HG03469 (cell line): ENCODE measurements at regions not wholly inside any gene's neighbourhood (a gene's known extent, or its start where the extent isn't known, plus 50 kb on each side); places are given as distances from the start of the nearest gene placed in this dataset.

Experiments
- ATAC-seq: cut with Tn5 transposase; IDR thresholded peaks from one replicate; pipeline ENCODE4 v1.9.1; 2021; ENCODE audit warnings: mild to moderate bottlenecking, moderate library complexity, moderate number of reproducible peaks; ENCODE audit not compliant: unreplicated experiment

DNA sequence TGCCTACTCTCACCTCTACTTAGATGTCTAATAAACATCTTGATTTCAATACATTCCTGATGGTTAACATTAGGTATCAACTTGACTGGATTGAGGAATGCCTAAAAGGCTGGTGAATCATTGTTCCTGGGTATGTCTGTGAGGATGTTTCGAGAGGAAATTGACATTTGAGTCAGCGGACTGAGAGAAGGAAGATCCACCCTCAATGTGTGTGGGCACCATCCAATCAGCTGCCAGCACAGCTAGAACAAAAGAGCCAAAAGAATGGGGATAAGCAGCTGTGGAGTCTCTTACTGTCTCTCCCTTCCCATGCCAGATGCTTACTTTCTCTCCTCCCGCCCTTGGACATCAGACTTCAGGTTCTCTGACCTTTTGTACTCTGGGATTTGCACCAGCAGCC, 128.6 kb upstream of the HS3ST5 start:
- no peak for ATAC-seq

- ATAC-seq = no peak
Measured at GRCh38 chr6:114467931-114468330, 125.1 kb upstream of the HS3ST5 start.

DNA sequence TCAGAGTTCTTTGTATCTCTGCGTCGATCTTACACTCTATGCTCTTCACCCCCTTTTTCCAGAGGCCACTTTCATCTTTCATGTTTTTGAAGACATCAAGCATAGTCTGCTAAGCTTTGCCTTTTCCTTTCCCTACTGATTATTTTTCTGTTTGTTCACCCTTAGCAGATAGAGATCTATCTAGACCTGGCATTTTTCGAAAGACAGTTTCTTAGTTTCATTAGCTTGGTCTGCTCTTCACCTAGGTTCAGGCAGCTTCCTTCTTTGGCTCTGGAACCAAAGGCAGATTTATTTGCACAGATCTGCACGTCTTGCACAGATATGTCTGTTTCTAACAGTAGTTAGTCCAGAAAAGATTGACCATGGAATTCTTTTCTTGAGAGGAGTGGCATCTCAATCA, 122.7 kb upstream of the HS3ST5 start:
- no peak for ATAC-seq

DNA sequence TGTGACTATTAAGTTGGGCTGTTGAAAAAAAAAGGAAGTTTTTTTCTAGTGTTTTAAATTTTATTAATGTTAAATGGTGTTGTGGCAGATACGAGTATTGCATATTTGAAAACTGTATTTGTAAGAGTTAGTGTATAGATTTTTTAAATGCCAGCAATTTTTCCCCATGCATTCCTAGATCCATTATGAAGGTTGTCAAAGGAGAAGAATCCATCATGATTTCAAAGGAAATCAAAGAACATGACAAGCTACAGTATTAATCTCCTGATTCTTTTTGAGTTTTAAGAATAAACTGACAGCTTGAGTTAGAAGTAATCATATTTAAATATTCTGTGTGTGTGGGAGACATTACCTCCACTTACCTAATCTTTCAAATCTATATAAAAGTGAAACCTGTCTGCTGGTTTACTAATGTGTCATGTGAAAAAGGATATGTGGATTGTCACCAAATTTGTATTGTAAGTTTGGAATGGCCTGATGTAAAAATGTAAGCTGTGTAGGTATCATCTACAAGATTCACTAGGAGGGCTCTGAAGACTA, 111.0 kb upstream of the HS3ST5 start:
- ATAC-seq = no peak

- no peak for ATAC-seq
Measured at GRCh38 chr6:114452785-114453401, 110.1 kb upstream of the HS3ST5 start.

DNA sequence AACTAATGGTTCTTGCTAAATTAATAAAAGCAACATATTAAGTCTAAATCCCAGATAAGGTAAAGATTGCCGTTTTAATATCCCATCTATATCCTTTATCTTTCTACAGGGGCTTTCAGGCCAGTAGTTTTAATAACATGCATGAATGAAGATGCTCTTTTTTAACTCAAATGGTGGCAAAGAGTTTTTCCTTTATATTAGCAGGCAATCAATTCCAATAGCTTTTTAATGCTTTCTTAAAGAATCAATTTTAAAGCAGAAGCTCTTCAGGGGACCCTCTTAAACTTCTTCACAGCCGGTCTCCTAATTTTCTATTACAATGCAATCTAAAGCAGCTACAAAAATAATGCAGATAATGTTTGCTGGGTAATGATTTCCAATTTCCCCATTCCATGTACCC, 107.8 kb upstream of the HS3ST5 start:
- no peak for ATAC-seq

GRCh38 chr6:114449659-114450058, 106.8 kb upstream of the HS3ST5 start:
- no peak for ATAC-seq

GRCh38 chr6:114446342-114446741, 103.5 kb upstream of the HS3ST5 start:
- no peak for ATAC-seq

DNA sequence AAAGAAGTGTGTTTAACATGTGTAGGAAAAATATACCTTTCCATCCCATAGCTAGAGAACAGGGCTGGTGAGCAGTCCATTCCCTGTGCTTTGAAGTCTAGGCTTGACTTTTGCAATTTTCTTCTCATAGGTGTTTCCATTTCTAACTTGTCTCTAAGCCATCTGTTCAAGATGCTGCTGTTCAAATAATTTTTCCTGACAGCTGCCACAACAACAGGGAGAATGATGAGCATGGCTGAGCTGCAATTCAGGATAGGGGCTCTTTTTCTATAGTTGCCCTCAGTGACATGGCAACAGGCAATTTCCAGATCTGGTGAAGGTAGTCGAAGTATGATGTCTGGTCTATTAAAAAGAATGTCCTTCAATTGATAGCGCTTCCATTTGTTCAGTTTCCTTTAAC, 103.0 kb upstream of the HS3ST5 start:
- no peak for ATAC-seq

DNA sequence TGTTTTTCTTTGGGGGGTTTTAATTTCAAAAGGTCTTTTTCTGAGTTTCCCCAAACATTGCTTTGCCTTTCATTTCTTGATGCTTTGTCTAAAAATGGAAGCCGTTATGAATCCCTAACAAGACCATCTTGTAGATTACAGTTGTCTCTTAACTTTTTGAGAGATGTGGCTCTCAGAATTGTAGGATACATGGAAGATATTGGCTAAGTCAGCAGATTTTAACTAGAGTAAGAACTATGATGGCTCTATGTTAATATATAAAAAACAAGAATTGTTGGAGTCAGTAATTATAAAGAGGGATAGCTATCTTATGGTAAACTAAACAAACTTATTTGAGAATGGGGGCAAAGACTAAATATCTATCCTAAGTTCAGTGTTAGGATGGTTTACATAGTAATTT, 96.6 kb upstream of the HS3ST5 start:
- no peak for ATAC-seq

GRCh38 chr6:114437235-114437634, 94.4 kb upstream of the HS3ST5 start:
- no peak for ATAC-seq

DNA sequence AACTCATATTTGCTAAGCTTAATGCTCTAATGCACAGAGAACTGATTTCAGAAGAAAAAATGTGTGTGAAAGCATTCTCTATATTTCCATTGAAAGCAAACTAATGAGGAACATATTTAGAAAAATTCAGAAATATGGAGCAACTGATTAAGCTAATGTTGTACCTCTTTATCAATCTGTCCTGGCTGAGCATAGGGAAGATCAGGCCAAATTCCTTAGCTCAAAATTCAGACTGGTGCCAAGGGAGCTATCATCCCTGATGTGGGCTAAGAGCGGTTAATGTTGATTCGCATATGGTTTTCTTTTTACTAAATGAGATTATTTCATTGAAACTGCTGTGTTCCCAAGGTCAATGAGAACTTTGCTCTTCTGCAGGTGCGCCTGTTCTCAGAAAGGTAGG, 93.9 kb upstream of the HS3ST5 start:
- ATAC-seq = no peak

DNA sequence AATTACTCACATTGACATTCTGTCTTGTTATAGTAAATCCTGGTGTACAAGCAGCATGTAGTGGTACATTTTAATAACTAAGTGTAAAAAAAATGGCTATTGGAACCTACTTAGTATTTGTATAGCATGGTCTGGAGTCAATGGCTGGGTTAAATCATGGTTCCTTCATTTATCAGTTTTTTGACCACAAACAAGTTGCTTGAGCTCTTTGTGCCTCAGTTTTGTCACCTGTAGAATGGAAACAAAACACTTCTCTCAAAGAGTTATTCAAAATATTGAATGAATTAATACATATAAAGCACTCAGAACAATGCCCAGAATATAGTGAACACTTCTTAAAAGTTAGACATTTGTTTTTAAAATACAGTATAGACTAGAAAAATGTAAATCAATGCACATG, 93.2 kb upstream of the HS3ST5 start:
- no peak for ATAC-seq

GRCh38 chr6:114432400-114432799, 89.6 kb upstream of the HS3ST5 start:
- no peak for ATAC-seq

- ATAC-seq = no peak
Measured at GRCh38 chr6:114431641-114432040, 88.8 kb upstream of the HS3ST5 start.

GRCh38 chr6:114430534-114431124, 87.8 kb upstream of the HS3ST5 start:
- ATAC-seq = no peak

DNA sequence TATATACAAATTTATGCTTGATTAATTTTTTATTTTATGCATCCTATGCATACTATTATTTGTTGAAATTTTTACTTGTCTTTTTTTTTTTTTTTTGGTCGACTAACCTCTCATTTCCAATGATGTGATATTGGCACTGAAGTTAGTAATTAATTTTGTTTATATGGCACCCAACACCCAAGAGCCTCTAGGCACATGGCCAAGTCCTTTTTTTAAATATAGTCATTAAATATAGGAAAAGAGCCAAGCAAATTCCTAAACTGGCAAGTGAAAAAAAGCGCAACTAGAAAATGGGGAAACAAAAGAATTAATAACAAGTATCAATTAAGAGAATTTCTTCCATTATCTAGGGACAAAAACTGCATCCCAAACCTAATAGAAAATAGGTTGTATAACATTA, 85.5 kb upstream of the HS3ST5 start:
- ATAC-seq = no peak

GRCh38 chr6:114421199-114421598, 78.4 kb upstream of the HS3ST5 start:
- ATAC-seq = no peak

DNA sequence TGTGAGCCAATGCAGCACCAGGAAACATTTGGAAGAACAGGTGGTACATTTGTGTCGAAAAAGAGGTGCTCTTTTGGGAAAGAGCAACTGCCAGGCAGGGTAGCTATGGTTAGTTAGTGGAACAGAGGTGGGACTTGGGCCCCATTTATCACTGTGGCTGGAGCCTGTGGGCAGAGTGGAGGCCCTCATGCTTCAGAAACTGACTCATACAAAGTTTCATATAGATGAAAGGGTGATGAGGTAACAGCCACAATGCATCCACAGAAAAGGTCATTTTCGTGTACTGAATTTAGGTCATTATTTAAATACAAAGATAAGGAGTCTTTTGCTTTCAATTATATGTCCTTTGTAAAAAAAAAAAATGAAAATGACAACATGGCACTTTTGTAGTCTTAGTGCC, 76.4 kb upstream of the HS3ST5 start:
- peak; percentile 89 for ATAC-seq

GRCh38 chr6:114418304-114418972, 75.6 kb upstream of the HS3ST5 start:
- no peak for ATAC-seq

DNA sequence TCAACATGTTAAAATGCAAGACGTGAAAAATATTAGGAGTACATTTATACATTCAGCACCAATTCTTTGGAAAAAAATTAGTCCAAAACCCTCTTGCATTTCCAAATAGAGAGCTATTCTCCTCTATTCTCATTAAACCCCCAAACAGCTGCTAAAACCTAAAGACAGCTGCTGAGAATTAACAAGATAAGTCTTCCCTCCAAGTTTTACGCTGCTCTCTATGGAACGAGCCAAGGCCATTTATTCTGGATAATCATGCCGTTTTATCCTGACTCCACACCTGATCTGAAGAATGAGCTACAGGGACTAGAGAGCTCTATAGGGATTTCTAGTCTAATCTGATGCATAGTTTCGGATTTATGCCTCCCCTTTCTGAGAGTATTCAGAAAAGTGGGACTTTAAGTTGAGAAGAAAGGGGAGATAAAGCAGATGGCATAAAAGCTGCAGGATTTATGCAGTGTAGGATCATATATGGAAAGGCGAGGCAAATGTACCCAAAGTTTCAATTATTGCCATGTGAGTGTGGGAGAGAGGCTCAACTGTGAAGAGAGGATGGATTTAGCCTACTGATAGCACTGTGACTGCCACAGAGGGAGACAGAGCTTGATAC, 64.7 kb upstream of the HS3ST5 start:
- ATAC-seq = no peak
